ENCODE measurements at regions not wholly inside any gene's neighbourhood (a gene's known extent, or its start where the extent isn't known, plus 50 kb on each side); places are given as distances from the start of the nearest gene placed in this dataset.
"Not testable (repeated sequence)": the region's sequence is repeated elsewhere in the genome, so short reads cannot be mapped to it uniquely, and the experiment has no call there.

DNA sequence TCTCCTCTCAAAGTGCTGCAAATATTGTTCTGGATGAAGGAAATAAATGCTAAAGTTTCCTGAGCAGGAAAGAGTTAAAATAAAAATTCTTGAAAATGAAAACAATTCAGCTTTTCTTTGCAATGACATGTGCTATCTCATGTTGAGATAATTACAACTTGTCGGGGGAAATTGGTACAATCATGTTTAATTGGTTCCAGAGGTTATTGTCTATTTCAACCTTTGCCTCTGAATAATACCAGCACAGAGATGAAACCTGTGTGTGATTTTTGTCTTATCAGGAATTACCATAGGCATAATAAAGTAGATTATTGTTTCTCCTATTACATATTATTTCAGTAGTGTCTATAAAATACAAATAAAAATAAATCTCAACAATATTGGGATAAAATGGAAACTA lies 305.0 kb downstream of the XPNPEP1 start:
- 0% methylated on average over 1 of the region's 1 CpG for WGBS (ENCODE audit: missing lambda C conversion rate)
- ChIA-PET POLR2A (no interaction called here), CTCF (no interaction called here)
- Histone ChIP-seq H3K9me3 (no peaks in the 10 kb centered on the region), H3K4me3 (no peak overlapping the region), H3K4me1 (no peaks in the 10 kb centered on the region), H3K4me2 (no peak overlapping the region), H3K27ac (no peak overlapping the region)
- FAIRE-seq (no peak), ATAC-seq (no peak), DNase-seq (ENCODE audit: low read depth in 1 of 2, low spot score in 1 of 2) (no peak)
- TF ChIP-seq, protein P1, sequence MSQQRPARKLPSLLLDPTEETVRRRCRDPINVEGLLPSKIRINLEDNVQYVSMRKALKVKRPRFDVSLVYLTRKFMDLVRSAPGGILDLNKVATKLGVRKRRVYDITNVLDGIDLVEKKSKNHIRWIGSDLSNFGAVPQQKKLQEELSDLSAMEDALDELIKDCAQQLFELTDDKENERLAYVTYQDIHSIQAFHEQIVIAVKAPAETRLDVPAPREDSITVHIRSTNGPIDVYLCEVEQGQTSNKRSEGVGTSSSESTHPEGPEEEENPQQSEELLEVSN (IDR thresholded peaks at IDR 0.05; ENCODE audit: borderline replicate concordance, low read depth) = no peak
- TF ChIP-seq HEYL (CRISPR knock-in tag; IDR thresholded peaks at IDR 0.05) = no peak
- TF ChIP-seq HDAC2 (IDR thresholded peaks at IDR 0.05) = no peak

DNA sequence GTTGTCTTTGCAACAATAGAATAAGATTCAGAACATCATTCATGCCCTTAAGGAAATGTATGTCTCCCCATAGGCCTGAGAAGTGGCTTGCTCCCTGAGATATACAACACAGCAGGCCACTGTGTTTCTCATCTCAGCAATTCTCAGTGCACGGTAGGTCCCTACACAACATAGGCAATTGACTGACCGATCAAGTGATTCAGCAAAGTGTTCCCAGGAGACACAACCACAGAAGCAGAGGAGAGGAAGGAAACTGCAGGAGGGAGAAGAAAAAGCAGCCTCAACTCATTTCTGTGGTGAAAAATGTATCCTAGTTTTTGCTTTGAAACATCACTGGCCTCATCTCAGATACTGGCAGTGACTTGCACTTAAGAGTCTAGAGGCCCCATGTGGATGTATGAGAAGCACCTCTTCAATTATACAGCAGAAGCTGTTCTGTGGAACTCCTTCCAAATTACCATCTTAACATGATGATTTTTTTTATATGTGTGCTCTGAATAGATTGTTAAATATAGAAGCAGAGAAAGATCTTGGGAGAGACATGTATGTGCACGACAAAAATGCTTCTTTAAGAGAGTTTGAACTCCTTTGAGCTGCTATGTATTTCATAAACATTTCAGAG lies 306.8 kb downstream of the XPNPEP1 start:
- WGBS (ENCODE audit: missing lambda C conversion rate) = 13% methylated on average over 3 of the region's 3 CpGs
- CTCF ChIA-PET = no interaction called here
- no peak for FAIRE-seq
- Histone ChIP-seq H3K4me2 (no peak overlapping the region), H3K9me3 (no peaks in the 10 kb centered on the region), H3K4me1 (no peaks in the 10 kb centered on the region), H3K27ac (no peak overlapping the region), H3K4me3 (no peak overlapping the region)
- no peak for TF ChIP-seq SREBF2 (IDR thresholded peaks at IDR 0.05)
- POLR2A ChIA-PET = no interaction called here
- no peak for ATAC-seq
- no peak for DNase-seq (ENCODE audit: low read depth in 1 of 2, low spot score in 1 of 2)

DNA sequence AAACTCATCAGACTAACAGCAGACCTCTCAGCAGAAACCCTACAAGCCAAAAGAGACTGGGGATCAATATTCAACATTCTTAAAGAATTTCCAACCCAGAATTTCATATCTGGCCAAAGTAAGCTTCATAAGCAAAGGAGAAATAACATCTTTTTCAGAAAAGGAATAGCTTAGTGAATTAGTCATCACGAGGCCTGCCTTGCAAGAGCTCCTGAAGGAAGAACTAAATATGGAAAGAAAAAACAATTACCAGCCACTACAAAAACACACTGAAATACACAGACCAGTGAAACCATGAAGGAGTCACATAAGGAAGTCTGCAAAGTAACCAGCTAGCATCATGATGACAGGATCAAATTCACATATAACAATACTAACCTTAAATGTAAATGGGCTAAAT lies 328.0 kb downstream of the XPNPEP1 start:
- POLR2A ChIA-PET, FAIRE-seq: not testable (repeated sequence)

GRCh38 chr10:109593682-109594081 lies 329.6 kb downstream of the XPNPEP1 start:
- no peaks in the 10 kb centered on the region for H3K9me3 ChIP-seq
- DNase-seq (ENCODE audit: low read depth in 1 of 2, low spot score in 1 of 2) (no peak), ATAC-seq (no peak), FAIRE-seq (no peak)
- TF ChIP-seq ZFP36 (IDR thresholded peaks at IDR 0.05; ENCODE audit: borderline replicate concordance, partially characterized antibody) (no peak), NR3C1 (IDR thresholded peaks at IDR 0.05) (no peak), CHD2 (IDR thresholded peaks at IDR 0.05; ENCODE audit: low read length, partially characterized antibody) (no peak), JUNB (IDR thresholded peaks at IDR 0.05) (no peak), EHMT2 (IDR thresholded peaks at IDR 0.05; ENCODE audit: low read depth) (no peak), HEYL (CRISPR knock-in tag; IDR thresholded peaks at IDR 0.05) (no peak), ZC3H11A (IDR thresholded peaks at IDR 0.05) (no peak), TFCP2L1 (CRISPR knock-in tag; IDR thresholded peaks at IDR 0.05) (no peak), RARB (CRISPR knock-in tag; IDR thresholded peaks at IDR 0.05) (no peak), EP300 (IDR thresholded peaks at IDR 0.05) (no peak), BCL3 (IDR thresholded peaks at IDR 0.05) (no peak)
- TF ChIP-seq, protein P2, sequence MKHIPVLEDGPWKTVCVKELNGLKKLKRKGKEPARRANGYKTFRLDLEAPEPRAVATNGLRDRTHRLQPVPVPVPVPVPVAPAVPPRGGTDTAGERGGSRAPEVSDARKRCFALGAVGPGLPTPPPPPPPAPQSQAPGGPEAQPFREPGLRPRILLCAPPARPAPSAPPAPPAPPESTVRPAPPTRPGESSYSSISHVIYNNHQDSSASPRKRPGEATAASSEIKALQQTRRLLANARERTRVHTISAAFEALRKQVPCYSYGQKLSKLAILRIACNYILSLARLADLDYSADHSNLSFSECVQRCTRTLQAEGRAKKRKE (CRISPR knock-in tag; IDR thresholded peaks at IDR 0.05; ENCODE audit: low read depth) = no peak
- WGBS (ENCODE audit: missing lambda C conversion rate) = 7% methylated on average over 4 of the region's 4 CpGs
- no peak overlapping the region for H3K4me2 ChIP-seq
- POLR2A ChIA-PET = no interaction called here
- H3K4me3 ChIP-seq = no peak overlapping the region
- CTCF ChIA-PET = no interaction called here
- H3K4me1 ChIP-seq = no peaks in the 10 kb centered on the region
- H3K27ac ChIP-seq = no peak overlapping the region

More for the DNA sequence above, 328.0 kb downstream of the XPNPEP1 start:
- H3K27ac ChIP-seq; CTCF ChIA-PET; H3K4me3 ChIP-seq; H3K4me1 ChIP-seq; DNase-seq (ENCODE audit: low read depth in 1 of 2, low spot score in 1 of 2); H3K9me3 ChIP-seq; H3K4me2 ChIP-seq; ATAC-seq: not testable (repeated sequence)
- 0% methylated on average over 1 of the region's 1 CpG for WGBS (ENCODE audit: missing lambda C conversion rate)

- WGBS (ENCODE audit: missing lambda C conversion rate) = 7% methylated on average over 3 of the region's 3 CpGs
- no peak overlapping the region for H3K4me3 ChIP-seq
- no peaks in the 10 kb centered on the region for H3K4me1 ChIP-seq
- H3K4me2 ChIP-seq = no peak overlapping the region
- FAIRE-seq = no peak
- no peak for ATAC-seq
- POLR2A ChIA-PET = no interaction called here
- H3K9me3 ChIP-seq = no peaks in the 10 kb centered on the region
- DNase-seq (ENCODE audit: low read depth in 1 of 2, low spot score in 1 of 2) = no peak
- H3K27ac ChIP-seq = no peak overlapping the region
- CTCF ChIA-PET = no interaction called here
- TF ChIP-seq CBX2 (IDR thresholded peaks at IDR 0.05; ENCODE audit: borderline replicate concordance, low read depth) = no peak
- no peak for TF ChIP-seq NPAS2 (CRISPR knock-in tag; IDR thresholded peaks at IDR 0.05; ENCODE audit: borderline replicate concordance)
- TF ChIP-seq HEYL (CRISPR knock-in tag; IDR thresholded peaks at IDR 0.05) = no peak
- no peak for TF ChIP-seq POLR2AphosphoS2 (conservative IDR thresholded peaks at IDR 0.05; ENCODE audit: low read length)
- no peak for TF ChIP-seq MAZ (IDR thresholded peaks at IDR 0.05; ENCODE audit: borderline replicate concordance, low read depth, low read length)
- no peak for TF ChIP-seq RFX5 (IDR thresholded peaks at IDR 0.05)
- TF ChIP-seq SREBF2 (IDR thresholded peaks at IDR 0.05) = no peak
- TF ChIP-seq PHF8 (IDR thresholded peaks at IDR 0.05; ENCODE audit: borderline replicate concordance, low read depth) = no peak
- TF ChIP-seq BCL3 (IDR thresholded peaks at IDR 0.05) = no peak
- TF ChIP-seq CEBPB (IDR thresholded peaks at IDR 0.05) = no peak
- TF ChIP-seq RAD21 (conservative IDR thresholded peaks at IDR 0.05 in 1 of 2, IDR thresholded peaks at IDR 0.05 in 1 of 2) = no peak
- no peak for TF ChIP-seq TFCP2L1 (CRISPR knock-in tag; IDR thresholded peaks at IDR 0.05)
- no peak for TF ChIP-seq EP300 (IDR thresholded peaks at IDR 0.05)
Observed at GRCh38 chr10:109592391-109592790, 330.9 kb downstream of the XPNPEP1 start.
